Epithelial cell of proximal tubule (primary cell): ENCODE measurements at regions not wholly inside any gene's neighbourhood (a gene's known extent, or its start where the extent isn't known, plus 50 kb on each side); places are given as distances from the start of the nearest gene placed in this dataset.

Source experiments
- DNase-seq: peaks from one replicate; pipeline ENCODE4 v3.0.0-alpha.2; 2011; ENCODE audit warnings: low read depth
- H3K4me3 ChIP-seq: 2 replicates; pipeline ENCODE4 v1.5.1; 2011; ENCODE audit warnings: low read depth, mild to moderate bottlenecking, low read length
- CTCF ChIP-seq: conservative IDR thresholded peaks from 2 replicates; pipeline ENCODE4 v1.5.1; 2012; ENCODE audit warnings: low read depth, mild to moderate bottlenecking, low read length

- no peak overlapping the region for H3K4me3 ChIP-seq
- no peak for TF ChIP-seq CTCF
- no peak for DNase-seq
Observed at GRCh38 chr7:15041226-15041625, 138.7 kb upstream of the DGKB start.

GRCh38 chr7:15035814-15036213 lies 133.3 kb upstream of the DGKB start:
- no peak for TF ChIP-seq CTCF
- DNase-seq: no peak
- H3K4me3 ChIP-seq: no peak overlapping the region

- no peak for TF ChIP-seq CTCF
- no peak for DNase-seq
- no peak overlapping the region for H3K4me3 ChIP-seq
Observed at GRCh38 chr7:15033039-15033438, 130.5 kb upstream of the DGKB start.

GRCh38 chr7:15018981-15019380 lies 116.4 kb upstream of the DGKB start:
- TF ChIP-seq CTCF: no peak
- no peak overlapping the region for H3K4me3 ChIP-seq
- DNase-seq: no peak

- TF ChIP-seq CTCF: no peak
- H3K4me3 ChIP-seq: no peak overlapping the region
- peak; percentile 89 for DNase-seq
Observed at GRCh38 chr7:15016766-15017165, 114.2 kb upstream of the DGKB start.

GRCh38 chr7:15016315-15016667 lies 113.7 kb upstream of the DGKB start:
- DNase-seq: no peak
- no peak overlapping the region for H3K4me3 ChIP-seq
- TF ChIP-seq CTCF: no peak

- peak; percentile 73 for DNase-seq
- peak; percentile 70 for TF ChIP-seq CTCF
- peak overlapping the region; percentile 55 for H3K4me3 ChIP-seq
Observed at GRCh38 chr7:15015545-15016314, 113.2 kb upstream of the DGKB start.
